Neural cell (in vitro differentiated cells): ENCODE measurements at regions not wholly inside any gene's neighbourhood (a gene's known extent, or its start where the extent isn't known, plus 50 kb on each side); places are given as distances from the start of the nearest gene placed in this dataset.

Source experiments
- CTCF ChIP-seq: fragments of 450-650 bp; IDR thresholded peaks from 2 replicates; pipeline ENCODE4 v1.5.1; 2014; ENCODE audit warnings: antibody characterized with exemption, mild to moderate bottlenecking, moderate library complexity; ENCODE audit not compliant: poor library complexity, severe bottlenecking
- EP300 ChIP-seq: fragments of 450-650 bp; conservative IDR thresholded peaks from 2 replicates; pipeline ENCODE4 v1.6.1; 2014; ENCODE audit warnings: antibody characterized with exemption, mild to moderate bottlenecking, moderate library complexity; ENCODE audit not compliant: poor library complexity, severe bottlenecking
- EZH2 ChIP-seq: fragments of 200-600, 300-800 bp; shearing (Covaris generic), sonication (generic); IDR thresholded peaks from 2 replicates; pipeline ENCODE4 v1.6.1; 2014; ENCODE audit warnings: antibody characterized with exemption, low read length, borderline replicate concordance, mild to moderate bottlenecking; ENCODE audit not compliant: insufficient read depth, poor library complexity, severe bottlenecking
- MXI1 ChIP-seq: fragments of 450-650 bp; conservative IDR thresholded peaks from 2 replicates; pipeline ENCODE4 v1.6.1; 2014; ENCODE audit warnings: antibody characterized with exemption, mild to moderate bottlenecking; ENCODE audit not compliant: poor library complexity, severe bottlenecking
- POLR2AphosphoS5 ChIP-seq: IDR thresholded peaks from 2 replicates; pipeline ENCODE4 v1.6.1; 2012
- RAD21 ChIP-seq: fragments of 450-650 bp; conservative IDR thresholded peaks from 2 replicates; pipeline ENCODE4 v1.6.1; 2014; ENCODE audit warnings: antibody characterized with exemption, mild to moderate bottlenecking, moderate library complexity
- REST ChIP-seq: IDR thresholded peaks from 2 replicates; pipeline ENCODE4 v1.6.1; 2012; ENCODE audit warnings: borderline replicate concordance
- SMC3 ChIP-seq: fragments of 450-650 bp; conservative IDR thresholded peaks from 2 replicates; pipeline ENCODE4 v1.6.1; 2014; ENCODE audit warnings: antibody characterized with exemption, mild to moderate bottlenecking, moderate library complexity; ENCODE audit not compliant: poor library complexity
- TAF1 ChIP-seq: IDR thresholded peaks from 2 replicates; pipeline ENCODE4 v1.6.1; 2012; ENCODE audit warnings: low read depth

- no peak for TF ChIP-seq EZH2
- no peak for TF ChIP-seq CTCF
- no peak for TF ChIP-seq RAD21
- no peak for TF ChIP-seq POLR2AphosphoS5
- TF ChIP-seq TAF1 = no peak
- no peak for TF ChIP-seq EP300
- no peak for TF ChIP-seq REST
- TF ChIP-seq MXI1 = no peak
- no peak for TF ChIP-seq SMC3
These were observed 278.0 kb downstream of the FBXO8 start for GRCh38 chr4:174005422-174005821.
